Activated T-cell treated with anti-CD3 and anti-CD28 coated beads for 48 hours (primary cell): ENCODE measurements at regions not wholly inside any gene's neighbourhood (a gene's known extent, or its start where the extent isn't known, plus 50 kb on each side); places are given as distances from the start of the nearest gene placed in this dataset.
"Not testable (repeated sequence)": the region's sequence is repeated elsewhere in the genome, so short reads cannot be mapped to it uniquely, and the experiment has no call there.

ENCODE experiments used
- DNase-seq: peaks from one replicate; pipeline ENCODE4 v3.0.0-alpha.2; 2020; ENCODE audit warnings: low read depth

DNA sequence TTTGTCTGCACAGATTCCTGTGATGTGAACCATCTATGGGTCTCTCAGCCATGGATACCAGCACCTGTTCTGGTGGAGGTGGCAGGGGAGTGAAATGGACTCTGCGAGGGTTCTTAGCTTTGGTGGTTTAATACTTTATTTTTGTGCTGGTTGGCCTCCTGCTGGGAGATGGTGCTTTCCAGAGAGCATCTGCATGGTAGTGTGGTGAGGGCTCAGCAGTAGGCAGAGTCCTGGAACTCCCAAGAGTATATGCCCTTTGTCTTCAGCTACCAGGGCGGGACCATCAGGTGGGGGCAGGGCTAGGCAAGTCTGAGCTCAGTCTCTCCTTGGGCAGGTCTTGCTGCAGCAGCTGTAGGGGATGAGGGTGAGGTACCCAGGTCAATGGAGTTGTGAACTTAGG lies 97.5 kb upstream of the TRIM2 start:
- not testable (repeated sequence) for DNase-seq

DNA sequence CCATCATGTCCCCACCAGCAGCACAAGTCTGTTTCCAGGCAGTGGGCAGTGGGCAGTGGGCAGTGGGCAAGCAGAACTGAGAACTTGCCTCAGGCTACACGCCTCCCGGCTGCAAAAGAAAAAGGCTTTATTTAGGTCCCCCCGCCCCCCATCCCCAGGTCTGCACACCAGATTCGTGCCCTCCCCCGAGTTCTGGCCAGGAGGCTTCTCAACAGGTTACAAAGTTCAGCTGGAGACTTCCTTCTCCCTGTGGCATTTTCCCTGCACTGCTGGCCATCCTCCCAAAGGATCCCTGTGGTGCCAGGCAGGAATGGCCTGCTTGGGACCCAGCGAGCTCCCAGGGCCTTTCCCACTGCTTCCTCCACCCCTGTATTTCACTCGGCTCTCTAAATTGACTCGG lies 97.0 kb upstream of the TRIM2 start:
- no peak for DNase-seq

DNA sequence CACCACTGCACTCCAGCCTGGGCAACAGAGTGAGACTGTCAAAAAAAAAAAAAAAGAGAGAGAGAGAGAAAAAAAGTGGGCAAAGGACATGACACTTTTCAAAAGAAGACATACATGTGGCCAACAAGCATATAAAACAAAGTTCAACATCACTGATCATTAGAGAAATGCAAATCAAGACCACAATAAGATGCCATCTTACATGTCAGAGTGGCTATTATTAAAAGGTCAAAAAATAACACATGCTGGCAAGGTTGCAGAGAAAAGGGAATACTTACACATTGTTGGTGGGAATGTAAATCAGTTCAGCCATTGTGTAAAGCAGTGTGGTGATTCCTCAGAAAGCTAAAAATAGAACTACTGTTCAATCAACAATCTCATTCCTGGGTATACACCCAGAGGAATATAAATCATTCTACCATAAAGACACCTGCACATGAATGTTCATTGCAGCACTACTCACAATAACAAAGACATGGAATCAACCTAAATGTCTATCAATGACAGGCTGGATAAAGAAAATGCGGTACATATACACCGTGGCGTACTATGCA lies 94.9 kb upstream of the TRIM2 start:
- no peak for DNase-seq

DNA sequence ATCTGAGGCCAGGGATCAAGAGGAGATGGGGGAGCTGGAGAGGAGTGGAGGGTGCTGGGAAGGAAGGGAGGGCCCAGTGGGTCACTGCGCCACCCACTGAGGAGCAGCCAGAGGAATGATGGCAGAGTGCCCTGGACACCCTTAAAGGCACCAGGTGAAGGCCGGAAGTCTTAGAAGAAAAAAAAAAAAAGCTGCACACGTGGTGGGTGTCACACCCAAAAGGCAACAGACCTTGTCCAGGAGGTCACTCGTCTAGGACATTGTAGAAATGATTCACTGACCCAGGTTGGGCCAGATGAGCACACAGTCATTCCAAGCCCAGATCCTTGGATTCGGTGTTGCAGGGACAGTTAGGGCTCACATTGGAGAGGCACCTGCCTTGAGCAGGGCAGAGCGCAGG lies 93.5 kb upstream of the TRIM2 start:
- no peak for DNase-seq

DNA sequence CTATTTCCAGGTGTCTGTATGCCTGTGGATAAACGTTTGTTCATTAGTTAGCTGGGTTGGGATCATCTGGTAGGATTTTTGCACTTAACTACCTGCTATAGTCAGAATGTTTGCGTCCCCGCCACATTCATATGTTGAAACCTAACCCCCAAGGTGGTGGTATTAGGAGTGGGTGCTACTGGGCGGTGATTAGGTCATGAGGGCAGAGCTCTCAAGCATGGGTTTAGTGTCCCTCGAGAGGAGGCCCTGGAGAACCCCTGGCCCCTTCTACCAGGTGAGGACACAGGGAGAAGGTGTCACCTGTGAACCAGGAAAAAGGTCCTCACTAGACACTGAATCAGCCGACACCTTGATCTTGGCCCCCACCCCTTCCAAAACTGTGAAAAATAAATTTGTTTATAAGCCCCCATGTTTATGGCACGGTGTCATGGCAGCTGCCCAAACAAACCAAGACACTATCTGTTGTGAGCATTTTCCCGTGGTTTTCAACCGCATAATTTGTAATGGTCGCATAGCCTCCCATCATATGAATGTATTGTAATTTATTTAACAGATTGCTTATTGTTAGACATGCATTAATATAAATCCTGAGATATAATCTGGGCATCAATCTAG lies 92.7 kb upstream of the TRIM2 start:
- no peak for DNase-seq

DNA sequence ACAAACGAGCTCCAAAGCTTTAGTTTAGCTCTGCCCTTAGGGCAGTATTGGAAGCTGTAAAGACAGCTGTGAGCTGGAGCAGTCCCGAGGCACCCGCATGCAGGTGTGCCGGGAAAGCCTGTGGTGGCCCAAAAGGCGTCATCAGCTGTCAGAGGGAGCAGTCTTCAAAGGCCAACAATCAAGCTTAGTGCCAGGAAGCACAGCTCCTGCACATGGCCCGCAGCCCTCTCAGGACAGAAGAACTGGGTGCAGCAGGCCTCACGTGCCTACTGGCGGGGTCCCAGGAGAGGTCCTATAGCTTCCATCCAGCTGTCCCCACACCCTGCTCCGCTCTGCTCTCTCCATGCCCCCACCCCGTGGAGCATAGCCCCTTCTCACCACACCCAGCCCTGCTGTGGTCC lies 92.2 kb upstream of the TRIM2 start:
- DNase-seq: no peak

DNA sequence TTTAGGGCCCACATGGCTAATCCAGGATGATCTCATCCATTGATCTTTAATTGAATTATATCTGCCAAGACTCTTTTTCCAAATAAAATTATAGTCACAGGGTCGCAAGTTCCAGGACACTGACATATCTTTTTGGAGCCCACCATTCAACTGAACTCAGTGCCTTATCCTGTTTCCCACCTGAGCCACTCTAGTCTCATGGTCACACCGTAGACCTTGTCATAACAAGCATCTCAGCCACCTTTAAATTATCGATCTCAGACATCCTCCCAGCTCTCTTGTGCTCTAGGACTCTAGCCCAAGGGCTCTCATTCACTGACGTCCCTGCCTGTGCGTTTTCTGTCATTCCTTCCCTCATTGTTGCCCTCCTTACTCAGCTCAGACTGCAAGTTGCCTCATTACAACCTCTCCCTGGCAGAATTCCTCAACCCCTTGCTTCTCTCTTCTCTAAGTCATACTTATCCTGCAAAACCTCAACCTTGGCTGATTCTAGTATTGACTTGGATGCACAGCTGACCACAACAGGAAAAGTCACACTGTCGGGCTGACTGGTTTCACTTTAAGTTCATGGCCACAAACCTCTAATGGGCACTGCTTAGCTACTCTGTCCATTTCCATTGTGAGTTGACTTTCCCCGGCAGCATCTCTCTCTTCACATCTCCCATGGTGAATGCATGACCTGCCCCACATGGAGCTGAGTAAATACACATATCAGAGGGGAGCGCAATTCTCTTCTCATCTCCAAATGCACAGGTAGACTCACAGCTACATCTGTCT lies 91.0 kb upstream of the TRIM2 start:
- DNase-seq: no peak

DNA sequence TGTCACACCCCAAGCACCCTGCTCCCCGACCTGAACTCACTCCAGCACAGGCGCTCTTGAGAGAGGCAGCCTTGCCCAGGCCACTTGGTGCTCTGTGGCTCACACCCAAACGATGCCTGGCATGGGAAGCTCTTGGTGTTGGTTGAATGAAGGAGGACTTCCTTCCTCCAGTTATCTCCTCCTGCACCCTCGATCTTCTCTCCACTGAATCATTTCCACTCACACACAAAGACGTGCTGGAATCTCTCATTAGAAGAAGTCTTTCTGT lies 90.5 kb upstream of the TRIM2 start:
- DNase-seq: no peak

DNA sequence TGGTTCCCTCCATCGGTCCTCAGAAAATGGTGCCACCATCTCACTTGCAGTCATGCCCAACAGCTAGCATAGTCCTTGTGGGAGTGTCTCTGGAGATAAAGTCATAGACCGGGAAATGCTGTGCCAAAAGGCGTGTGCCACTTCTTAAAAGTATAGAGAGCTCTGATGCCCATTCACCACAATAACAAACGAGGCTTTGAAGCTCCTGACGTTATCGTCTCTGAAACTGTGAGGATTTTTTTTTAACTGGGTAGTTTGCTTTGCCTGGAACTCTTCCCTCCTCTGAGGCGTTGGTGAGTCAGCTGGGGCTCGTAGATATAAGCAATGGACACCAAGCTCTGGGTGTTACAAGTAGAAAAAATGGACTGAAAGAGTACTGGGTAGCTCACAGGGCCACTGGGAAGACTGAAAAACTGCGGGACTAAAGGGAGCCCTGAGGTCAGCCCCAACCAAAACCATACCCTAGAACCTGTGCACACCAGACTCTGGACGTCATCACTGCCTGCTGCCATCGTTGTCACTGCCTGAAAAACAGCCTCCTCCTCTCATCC lies 89.4 kb upstream of the TRIM2 start:
- peak; percentile 43 for DNase-seq

DNA sequence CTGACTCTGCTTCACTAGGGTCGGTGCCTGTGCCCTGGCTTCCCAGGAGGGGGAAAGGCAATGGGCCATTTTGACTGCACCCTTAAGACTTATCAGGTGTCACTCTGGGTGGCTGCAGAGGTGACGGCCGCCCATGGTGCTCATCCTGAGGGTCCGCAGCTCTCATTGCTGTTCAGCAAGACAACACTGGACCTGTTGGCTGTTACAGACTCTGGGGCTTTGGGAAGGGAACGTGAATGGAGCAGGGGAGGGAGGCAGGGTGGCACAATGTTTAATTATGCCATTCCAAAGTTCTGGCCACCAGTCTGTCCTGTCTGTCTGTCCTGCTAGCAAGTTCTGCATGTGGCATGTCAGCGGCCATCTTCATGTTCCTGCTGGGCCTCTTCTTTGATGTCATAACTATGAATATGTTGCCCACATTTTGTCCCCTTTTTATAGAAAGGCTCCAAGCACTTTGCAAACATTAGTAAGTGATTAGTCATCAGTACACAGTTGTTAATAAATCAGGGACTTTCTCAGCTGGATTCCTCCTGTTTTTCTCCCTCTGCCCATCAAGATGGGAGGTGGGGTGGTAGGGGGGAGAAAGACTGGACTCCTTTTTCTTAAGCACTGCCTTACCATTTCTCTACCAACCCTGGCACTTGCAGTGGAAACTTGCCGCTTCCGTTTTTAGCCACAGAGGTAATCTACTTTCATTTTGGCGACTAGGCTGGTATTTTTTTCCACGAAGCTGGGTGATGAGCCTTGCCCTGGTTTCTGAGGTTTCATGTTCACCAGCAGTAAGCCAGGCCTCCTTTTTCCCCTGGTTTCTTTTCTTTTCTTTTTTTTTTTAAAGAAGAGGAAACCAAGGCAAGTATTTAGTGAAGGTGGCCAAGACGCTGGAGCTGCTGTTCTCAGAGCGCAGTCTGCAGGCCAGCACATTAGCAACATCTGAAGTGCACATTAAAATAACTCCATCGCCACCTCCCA lies 88.6 kb upstream of the TRIM2 start:
- DNase-seq: peak; percentile 58

DNA sequence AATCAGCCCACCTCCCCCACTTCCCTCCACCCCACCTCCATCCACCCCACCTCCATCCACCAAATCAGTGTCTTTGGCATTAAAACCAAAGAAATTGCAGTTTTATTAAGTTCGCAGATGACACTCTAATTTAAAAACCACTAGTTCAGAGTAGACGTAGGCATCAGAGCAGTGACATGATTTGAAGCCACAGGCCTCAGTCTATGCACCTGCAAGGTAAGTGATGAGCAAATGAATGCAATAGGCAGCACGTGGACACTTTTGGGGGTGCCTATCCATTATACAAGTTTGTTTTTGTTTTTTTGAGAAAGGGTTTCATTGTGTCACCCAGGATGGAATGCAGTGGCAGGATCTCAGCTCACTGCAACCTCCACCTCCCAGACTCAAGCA lies 88.0 kb upstream of the TRIM2 start:
- no peak for DNase-seq

DNA sequence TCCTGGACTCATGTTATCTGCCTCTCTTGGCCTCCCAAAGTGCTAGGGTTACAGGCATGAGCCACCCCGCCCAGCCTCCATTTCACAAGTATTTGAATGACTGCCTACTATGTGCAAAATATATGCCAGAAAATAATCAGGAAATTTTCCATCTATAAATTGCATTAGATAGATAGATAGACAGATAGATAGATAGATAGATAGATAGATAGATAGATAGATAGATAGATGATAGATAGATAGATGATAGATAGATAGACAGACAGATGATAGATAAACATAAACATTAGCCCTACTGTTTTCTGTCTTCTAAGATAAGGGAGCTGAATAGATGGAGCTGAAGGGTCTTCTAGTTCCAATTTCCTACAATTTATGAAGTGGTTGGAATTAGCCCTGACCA lies 87.4 kb upstream of the TRIM2 start:
- no peak for DNase-seq

DNA sequence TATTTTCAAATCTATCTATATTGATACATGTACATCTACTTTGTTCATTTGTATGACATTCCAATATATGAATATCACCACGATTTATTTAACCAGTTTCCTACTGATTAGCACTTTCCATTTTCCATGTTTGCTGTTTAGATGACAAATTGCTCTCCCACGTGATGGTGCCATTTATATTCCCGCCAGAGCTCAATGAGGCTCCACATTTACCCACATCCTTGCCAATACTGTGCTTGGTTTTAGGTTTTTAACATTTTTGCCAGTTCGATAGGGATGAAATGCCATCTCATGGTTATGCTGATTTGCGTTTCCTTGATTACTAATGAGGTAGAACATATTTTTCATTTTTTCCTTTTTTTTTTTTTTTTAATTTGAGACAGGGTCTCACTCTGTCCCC lies 86.7 kb upstream of the TRIM2 start:
- DNase-seq: no peak

DNA sequence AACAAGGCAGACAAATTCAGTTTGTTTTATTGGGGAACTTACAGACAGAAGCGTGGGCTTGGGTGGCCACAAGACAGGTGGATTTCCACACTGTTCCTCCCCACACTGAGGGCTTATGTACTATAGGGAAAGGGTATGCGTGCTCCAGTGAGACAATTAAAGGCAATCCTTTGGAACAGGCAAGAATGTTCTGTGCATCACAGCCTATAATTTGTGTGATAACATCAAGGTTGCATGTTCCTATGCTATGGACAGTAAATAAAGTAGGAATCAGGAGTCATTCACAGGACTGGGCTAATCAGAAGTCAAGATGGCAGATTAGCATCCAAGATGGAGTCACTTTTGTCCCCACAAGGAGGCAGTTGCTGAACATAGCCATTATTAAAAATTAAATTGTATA lies 84.6 kb upstream of the TRIM2 start:
- DNase-seq: no peak

DNA sequence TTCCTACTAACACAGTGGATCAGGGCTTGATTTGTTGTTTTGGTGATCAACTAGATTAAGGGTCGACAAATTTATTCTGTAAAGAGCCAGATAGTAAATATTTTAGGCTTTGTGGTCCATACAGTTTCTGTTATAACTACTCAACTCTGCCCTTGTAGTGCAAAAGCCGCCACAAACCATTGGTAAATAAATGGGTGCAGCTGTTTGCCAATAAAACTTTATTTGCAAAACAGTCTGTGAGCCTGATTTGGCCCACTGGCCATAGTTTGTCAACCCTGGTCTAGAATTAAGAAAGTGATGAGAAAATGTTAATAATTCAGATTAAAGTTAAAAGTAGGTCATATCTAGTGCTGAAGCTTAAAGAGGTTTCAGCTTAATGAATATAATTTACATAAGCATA lies 84.0 kb upstream of the TRIM2 start:
- DNase-seq: no peak

DNA sequence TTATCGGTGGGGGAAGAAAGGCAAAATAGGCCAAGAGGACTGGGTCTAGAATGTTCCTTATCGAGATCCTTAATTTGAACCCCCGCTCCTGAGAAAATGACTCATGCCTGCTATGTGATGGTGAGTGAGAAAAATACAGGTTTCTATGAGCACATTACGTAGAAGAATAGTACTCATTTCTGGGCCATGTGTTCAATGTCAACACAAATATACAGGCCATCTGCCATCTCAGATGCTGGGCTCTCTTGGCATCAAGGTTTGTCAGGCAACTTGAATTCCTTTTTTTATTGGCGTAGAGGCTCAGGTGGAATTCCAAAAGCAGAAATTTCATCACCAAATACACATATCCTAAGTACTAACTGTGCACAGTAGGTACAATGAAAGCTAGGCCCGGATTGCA lies 81.4 kb upstream of the TRIM2 start:
- DNase-seq: no peak

DNA sequence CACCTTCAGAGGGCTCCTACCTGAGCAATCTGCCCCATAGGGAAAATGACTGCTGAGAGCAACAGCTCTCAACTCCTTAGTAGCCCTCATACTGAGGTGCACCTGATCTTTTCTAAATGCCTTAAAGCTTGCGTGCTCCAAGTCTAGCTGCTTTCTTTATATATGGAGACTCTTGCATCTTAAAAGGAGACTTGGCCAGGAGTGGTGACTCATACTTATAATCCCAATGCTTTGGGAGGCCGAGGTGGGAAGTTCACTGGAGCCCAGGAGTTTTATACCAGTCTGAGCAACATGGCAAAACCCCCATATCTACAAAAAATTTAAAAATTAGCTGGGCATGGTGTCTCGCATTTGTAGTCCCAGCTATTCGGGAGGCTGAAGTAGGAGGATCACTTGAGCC lies 78.1 kb upstream of the TRIM2 start:
- DNase-seq: no peak

DNA sequence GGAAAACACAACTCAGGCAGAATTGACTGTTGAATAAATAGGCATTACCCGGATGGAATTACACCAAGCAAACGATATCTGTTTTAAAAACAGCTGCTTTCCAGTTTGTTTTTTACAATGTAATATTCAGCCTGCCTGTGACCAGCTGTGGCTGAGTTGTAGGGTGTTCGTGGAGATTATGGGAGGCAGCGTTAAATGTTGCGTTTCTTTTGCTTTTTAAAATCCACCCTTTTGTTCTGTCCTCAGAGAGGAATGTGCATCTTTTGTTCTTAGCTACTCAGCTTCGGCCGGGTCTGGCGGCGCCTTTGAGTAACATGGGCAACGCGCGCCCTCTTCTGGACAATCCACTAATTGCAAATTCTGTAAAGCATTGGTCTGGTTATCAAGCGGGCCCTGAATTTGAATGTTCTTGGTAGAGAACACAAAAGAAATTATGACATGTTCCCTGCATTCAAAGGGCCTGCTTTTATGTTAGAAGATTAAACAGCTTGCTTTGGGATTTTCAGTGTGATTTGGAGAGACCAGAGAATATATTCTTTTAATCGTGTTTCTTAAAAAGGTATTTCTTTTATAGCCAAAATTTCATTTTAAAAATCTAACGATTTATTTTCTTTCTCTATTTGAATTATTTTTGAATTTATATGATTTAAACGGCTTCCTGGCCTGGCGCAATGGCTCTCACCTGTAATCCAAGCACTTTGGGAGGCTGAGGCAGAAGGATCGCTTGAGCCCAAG lies 76.3 kb upstream of the TRIM2 start:
- peak; percentile 72 for DNase-seq

DNA sequence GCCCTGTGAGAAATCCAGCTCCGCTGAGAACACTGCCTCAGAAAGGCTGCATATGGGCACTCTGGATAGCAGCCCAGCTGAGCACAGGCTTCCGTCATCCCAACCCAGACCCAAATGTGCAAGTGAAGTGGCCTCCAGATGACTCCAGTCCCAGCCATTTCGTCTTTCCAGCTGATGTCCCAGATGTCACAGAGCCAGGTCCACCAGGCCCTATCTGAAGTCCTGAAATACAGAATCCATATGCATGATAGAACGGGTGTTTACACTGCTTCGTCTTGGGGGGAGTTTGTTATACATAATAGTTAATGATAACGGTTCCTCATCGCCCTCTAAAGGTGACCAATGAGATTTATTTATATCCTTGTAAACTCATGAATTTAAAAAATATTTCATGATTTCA lies 72.6 kb upstream of the TRIM2 start:
- no peak for DNase-seq

DNA sequence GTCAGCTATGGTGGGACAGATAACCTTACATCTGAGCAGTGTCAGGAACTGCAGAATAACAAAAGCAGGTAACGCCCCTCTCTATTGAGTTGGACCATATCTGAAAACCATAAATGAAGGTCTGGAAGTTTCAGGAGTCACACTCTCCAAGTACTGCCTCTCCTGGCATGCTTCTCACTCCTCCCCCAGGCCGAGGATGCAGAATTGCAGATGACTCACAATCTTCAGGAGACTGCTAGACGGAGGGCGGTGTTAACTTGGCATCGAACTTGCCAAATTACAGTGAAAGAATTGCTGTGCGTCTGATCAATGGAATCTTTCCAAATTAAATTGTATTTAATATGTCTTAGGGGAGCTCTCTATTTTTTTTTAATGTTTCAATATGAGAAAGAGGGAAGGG lies 67.1 kb upstream of the TRIM2 start:
- no peak for DNase-seq

DNA sequence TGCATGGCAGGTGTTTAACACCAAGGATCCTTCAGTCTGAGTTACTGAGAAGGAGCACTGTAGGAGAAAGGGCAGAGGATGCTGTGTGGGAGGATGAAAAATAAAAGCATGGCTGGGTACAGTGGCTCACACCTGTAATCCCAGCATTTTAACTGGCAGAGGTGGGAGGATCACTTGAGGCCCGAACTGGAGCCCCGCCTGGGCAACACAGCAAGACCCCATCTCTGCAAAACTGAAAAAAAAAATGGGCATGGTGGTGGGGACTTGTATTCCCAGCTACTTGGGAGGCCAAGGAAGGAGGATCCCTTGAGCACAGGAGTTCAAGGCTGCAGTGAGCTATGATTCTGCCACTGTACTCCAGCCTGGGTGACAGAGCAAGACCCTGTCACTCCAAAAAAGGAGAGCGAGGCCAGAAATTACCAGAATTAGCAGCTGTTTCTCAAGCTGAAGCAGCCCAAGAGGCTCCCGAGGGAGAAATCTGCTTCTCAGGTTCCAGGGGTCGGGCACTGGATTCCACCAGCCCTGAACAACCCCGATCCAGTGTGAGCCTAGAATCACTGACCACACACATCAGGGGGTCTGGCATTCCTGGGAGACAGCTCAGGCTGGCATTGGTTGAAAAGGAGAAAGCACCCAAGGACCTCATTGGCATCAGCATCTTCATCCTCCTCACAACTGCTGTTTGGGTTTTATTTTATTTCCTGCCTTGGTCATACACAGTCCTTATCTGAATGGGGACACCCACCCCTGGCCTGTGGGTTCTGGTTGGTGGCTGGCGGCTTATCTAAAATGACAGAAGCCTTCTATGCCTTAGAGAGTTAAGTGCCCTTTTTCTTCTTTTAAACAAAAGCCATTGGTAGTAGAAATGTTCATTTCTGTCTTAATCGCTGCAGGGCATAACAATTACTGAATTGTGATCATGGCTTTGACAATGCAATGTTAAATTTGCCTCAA lies 66.3 kb upstream of the TRIM2 start:
- no peak for DNase-seq
